Suppressor macrophage (primary cell): ENCODE measurements at regions not wholly inside any gene's neighbourhood (a gene's known extent, or its start where the extent isn't known, plus 50 kb on each side); places are given as distances from the start of the nearest gene placed in this dataset.

Source experiments
- DNase-seq, 4 experiments: peaks; one replicate each; pipeline ENCODE4 v3.0.0-alpha.2; 2020 to 2022

- DNase-seq, result no peak
These were observed 226.5 kb upstream of the CAMK1G start for GRCh38 chr1:209356976-209357377.

DNA sequence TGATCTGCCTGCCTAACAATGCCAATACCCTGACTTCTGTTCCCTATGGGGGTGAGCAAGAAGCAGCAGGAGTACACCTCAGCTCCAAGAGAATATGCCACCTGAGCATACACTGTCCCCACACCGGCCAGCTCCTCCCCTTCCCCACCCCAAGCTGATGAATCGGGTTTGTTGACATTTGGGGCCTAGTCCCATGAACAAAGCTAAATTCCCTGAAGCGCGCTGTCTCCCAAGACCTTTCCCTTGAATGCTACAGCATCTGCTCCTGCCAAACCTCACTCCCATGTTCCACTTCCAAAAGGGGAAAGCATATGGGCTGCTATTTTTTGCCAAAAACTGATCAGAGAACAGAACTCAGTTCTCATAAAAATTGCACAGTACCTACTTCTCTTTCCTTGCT lies 220.4 kb upstream of the CAMK1G start:
- DNase-seq, result no peak

- no peak for DNase-seq
These were observed 218.8 kb upstream of the CAMK1G start for GRCh38 chr1:209364716-209365115.

- no peak for DNase-seq
These were observed 216.3 kb upstream of the CAMK1G start for GRCh38 chr1:209367061-209367772.

DNA sequence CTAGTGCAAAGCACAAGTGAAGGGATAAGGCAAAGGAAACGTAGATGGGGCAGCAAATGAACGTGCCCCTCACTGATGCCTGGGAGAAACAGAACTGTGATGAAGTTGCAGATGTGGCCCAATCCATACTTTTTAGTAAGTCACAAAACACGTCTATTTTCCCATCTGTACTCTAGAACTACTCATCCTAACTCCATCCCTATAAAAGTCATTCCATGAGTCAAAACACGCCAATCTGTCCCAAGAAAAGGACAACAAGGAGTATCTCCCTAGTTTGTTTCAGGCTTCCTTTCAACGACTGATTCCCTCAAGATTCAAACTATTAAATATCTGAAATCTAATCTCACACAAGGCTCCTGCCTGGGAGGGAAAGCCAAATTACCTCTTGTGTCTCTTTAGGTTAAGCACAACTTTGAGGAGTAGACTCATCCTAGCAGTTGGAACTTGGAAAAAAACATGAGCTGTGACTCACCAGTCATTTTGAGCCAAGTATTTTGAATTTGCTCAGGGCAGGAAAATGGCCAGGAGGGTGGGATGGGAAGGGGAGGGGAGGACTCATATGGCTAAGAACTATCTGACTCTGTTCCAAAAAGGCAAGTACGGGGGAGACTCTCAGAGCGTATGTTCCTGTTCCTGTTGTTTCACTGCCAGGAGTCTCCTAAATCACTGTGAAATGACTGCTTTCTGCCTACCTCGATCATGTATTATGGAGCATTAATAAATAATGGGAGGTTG lies 214.5 kb upstream of the CAMK1G start:
- DNase-seq, result no peak

DNA sequence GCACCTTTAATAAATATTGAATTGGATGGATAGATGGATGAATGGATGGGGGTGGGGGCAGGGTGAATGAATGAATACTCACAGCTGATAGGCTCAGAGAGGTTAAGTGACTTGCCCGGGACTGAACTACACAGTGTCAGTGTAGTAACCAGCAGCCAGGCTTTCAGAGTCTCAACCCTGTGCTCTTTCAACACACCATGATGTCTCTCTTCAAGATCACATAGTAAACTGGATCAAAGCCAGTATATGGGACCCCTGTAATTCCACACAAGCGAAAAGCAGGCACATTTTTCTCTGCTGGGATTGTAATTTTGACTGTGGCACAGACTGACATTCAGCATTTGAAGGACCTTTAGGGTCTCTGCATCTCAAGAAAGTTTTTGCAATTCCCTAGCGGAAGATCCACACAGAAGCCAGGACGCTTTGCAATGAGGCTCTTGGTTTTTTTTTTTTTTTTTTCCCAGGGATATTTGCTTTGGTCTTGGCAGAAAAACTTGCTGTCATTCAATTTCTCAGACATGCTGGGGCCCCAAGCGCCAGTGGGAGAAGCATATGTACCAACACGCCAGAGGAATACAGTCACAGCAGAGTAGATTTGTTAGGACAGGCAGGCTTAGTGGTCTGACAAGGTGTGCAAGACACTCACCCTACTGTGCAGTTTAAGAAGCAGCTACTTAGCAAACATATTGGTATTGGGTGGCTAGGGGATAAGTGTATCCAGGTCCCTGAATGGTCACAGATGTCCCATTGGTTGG lies 213.1 kb upstream of the CAMK1G start:
- no peak for DNase-seq

GRCh38 chr1:209375097-209375496 lies 208.4 kb upstream of the CAMK1G start:
- no peak for DNase-seq

DNA sequence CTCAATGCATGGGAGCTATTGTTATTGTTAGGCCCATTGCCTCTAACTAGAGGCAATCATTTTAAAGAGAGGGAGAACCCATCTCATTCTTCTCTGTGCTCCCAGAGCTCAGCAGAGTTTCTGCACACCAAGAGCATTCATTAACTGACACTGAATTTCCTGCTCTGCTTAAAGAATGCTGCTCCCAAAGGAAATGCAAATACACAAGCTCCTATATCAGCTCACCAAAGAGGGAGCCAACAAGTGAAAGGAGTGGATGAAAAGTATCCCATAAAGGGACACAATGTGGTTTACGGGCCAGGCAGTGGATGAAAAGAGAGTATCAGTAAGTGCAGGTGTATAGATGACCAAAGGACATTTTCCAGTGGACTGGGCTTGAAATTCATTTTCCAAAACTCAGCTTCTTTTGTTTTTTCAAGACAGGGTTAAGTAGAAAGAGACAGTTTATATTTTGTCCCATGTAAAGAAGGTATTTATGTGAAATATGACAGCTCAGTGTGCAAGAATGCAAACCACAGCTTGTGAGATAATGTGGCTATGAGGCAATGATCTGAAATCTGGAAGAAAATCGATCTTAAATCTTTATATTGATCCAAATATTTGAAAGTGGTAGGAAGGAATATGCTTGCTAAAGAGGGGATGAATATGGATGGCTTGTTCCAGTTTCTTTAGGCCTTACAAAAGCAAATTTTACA lies 207.7 kb upstream of the CAMK1G start:
- DNase-seq, result no peak

- DNase-seq, result no peak
These were observed 206.7 kb upstream of the CAMK1G start for GRCh38 chr1:209376774-209377173.

DNA sequence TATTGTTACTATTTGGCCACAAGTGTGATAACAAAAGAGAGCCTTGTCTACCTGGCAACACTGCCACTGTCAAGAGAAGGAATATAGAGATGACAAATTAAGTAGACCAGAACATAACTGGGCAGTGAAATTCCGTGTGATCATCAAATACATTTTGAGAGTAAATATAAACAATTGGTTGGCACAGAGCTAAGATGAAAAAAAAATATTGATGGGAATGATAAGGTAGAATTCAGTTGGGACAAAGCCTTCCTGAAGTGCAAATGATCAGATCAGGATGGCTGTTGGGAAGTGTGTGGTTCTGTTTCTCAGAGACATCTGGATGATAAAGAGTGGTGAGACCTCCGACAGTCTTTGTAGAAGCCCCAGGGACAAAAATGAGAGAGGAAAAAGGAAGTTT lies 205.5 kb upstream of the CAMK1G start:
- no peak for DNase-seq

GRCh38 chr1:209379280-209379679 lies 204.2 kb upstream of the CAMK1G start:
- no peak for DNase-seq

DNA sequence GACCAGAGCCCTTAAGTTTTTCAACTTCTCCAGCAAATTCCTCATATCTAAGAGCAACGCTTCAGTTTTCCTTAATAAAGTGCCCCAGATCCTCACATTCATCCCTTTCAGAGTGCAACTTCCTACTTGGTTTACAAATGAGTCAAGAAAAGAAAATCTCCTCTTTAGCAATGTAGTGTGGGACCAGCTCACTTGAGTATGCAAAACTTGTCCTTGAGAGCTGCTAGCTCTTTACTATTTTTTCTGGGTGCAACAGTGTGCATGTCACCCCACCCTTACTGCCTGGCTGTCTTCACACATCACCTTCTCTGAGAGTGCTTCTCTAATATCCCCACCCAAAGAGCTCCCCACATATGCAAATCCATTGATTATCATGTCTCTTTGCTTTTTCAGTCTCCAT lies 203.1 kb upstream of the CAMK1G start:
- DNase-seq, result no peak

GRCh38 chr1:209382231-209383100 lies 201.0 kb upstream of the CAMK1G start:
- no peak for DNase-seq

- no peak for DNase-seq
These were observed 200.1 kb upstream of the CAMK1G start for GRCh38 chr1:209383422-209383821.

DNA sequence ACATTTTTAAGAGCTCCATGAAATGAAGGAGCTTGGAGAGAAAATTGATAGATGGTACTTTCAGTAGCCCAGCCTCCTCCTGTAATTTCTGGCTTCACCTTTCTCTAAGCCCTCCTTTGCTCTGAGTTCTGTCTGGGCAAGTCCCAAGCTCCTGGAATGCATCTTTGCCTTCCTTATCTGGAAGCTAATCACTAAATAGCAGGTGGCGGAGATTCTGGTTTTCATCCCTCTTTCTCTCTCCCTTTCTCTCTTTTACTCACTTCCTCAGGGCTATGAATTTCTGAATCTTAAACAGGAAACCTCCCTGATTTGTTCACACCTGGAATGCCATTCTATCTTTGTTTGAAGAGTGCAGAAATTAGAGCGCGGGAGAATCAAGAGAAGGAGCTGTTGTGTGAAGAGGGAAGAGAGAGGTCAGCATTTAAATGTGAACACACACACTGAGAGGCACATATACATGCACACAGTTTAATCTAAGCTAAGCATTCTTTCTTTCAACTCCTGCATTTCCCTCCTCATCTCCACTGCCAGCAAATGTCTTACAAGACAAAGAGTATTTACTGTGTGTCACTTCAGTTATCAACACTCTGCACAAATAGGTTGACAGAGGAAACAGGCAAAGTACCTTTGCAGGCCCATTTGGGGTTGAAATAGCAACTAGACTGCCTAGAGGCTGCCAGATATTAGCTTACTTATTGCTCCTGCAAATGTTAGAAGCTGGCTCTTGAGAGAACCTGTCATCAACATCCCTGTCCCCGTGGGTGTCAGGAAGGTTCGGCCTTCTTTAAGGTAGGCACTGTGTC lies 199.4 kb upstream of the CAMK1G start:
- no peak for DNase-seq

DNA sequence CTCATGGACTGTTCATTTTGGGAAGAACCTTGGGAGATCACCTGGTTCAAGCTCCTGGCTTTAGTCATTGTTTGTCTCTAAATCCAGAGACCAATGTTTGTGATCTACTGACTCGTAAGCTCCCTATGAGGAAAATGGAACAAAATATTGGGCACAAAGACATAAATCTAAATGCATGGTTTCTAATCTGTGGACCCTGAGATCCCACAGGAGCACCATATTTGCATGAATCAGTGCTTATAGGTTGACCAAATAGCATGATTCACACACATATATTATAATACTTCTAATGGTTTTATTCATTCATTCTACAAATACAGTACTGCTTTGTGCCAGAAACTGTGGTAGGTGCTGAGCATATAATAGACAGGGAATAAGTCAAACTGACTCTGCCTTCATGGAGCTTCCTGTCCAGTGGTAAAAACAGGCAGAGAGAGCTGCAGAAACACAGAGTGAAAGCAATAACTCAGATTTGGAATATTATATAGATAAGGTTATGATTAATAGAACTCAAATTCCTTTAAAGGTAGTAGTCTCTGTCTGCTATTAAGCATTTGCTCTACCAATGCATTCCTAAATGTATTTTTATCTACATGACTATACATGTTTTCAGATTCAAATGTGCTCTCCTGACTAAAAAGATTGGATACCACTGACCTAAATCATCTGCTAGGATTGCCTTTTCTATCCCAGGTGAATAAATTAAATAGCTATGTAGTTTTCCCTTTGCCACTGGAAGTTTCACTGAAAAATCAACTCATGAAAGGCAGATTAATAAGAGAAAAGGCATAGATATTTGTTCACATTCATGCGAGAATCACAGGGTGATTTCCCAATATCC lies 198.6 kb upstream of the CAMK1G start:
- no peak for DNase-seq

DNA sequence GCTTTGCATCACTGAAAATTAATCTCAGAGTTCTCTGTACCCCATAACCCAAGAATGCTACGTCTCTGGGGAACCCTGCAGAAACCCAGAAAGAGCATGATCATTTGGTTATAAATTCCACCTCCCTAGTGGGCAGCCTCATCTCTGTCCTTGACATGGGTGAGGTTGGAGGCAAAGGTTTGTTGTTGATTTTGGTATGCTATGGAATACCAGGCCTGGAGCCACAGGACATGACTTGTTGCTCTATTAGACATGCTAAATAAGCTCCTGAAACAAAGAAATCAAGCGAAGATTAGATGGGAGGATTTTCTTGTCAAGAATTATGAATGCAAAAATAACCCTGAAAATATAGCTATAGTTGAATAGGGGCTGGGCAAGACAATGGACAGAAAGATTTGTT lies 197.4 kb upstream of the CAMK1G start:
- no peak for DNase-seq

DNA sequence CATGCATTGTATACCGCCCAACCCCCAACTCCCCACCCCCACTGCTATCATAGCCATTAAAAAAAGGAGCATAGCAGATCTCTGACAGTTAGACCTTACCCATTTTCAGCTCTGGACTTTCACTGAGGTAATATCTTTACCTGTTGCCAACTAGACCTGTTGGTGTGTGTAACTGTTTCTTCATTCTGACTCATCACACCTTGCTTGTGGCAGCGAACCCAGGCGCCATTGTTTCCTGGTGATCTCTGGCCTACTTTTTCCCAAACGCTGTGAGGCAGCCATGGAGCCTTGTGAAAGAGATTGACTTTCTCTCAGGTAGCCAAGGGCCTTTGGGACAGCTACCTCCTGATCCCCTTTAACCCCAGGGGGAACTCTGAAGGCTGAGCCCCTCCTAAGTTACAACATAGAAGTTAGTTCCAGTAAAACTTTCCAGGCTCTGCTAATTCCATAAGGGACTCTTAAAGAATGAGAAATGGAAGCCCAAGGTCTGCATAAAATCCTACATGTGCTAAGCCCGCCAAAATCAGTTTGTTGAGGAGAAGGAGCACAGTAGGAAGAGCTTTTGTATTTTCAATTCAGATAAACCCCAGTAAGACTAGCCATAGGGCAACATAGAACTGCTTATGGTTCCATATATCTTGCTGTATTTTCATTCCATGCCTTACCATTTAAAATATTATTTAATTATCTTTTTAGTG lies 196.1 kb upstream of the CAMK1G start:
- DNase-seq, result no peak

GRCh38 chr1:209387969-209388329 lies 195.6 kb upstream of the CAMK1G start:
- no peak for DNase-seq

DNA sequence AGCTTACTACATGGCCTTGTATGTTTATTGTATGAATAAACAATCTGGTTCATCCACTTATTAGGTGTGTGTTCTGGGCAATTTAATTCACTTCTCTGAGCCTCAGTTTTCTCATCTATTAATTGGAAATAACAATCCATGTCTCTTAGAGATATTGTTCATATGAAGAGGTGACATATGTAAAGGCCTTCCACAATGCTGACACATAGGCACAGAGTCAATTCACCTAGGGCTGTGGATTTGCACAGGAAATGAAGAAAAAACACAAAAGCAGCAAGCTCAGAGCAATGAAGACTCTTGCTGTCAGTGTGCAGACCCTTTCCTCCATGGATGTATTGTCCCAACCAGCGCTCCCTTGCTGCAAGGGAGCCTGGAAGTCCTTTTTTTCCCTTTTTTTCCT lies 195.2 kb upstream of the CAMK1G start:
- DNase-seq, result no peak
